GM12878 (cell line): ENCODE measurements at regions not wholly inside any gene's neighbourhood (a gene's known extent, or its start where the extent isn't known, plus 50 kb on each side); places are given as distances from the start of the nearest gene placed in this dataset.

Experiments
- CTCF ChIP-seq, 3 experiments: IDR thresholded peaks in 2 of 3; conservative IDR thresholded peaks in 1 of 3; 2 replicates each; pipeline ENCODE4 v1.5.1; 2011; ENCODE audit warnings: low read depth in 3 of 3, low read length in 3 of 3, mild to moderate bottlenecking in 3 of 3, control low read depth in 2 of 3, moderate library complexity in 2 of 3, inconsistent platforms in 1 of 3, mixed read lengths in 1 of 3; ENCODE audit not compliant: control insufficient read depth in 2 of 3, insufficient read depth in 1 of 3; ENCODE audit errors: extremely low read depth in 1 of 3
- EZH2 ChIP-seq: IDR thresholded peaks from 2 replicates; pipeline ENCODE4 v1.6.1; 2012; ENCODE audit warnings: low read depth, mild to moderate bottlenecking, control low read depth, inconsistent platforms, low read length, borderline replicate concordance; ENCODE audit not compliant: control insufficient read depth
- GABPA ChIP-seq: IDR thresholded peaks from 2 replicates; pipeline ENCODE4 v1.6.1; 2014; ENCODE audit warnings: antibody characterized with exemption, low read depth, mild to moderate bottlenecking, inconsistent platforms
- HCFC1 ChIP-seq: fragments of 150-350 bp; IDR thresholded peaks from 2 replicates; pipeline ENCODE4 v1.6.1; 2014; ENCODE audit warnings: low read length
- POLR2A ChIP-seq: IDR thresholded peaks from 2 replicates; pipeline ENCODE4 v1.6.1; 2011; ENCODE audit warnings: low read depth, mild to moderate bottlenecking, low read length
- SIN3A ChIP-seq: IDR thresholded peaks from 2 replicates; pipeline ENCODE4 v1.6.1; 2012; ENCODE audit warnings: low read depth, low read length, improper control_type of control experiment
- SMAD1 ChIP-seq: fragments of 450-650 bp; IDR thresholded peaks from 2 replicates; pipeline ENCODE4 v1.6.1; 2018; ENCODE audit warnings: mild to moderate bottlenecking, low read depth; ENCODE audit not compliant: partially characterized antibody
- SUPT20H ChIP-seq: IDR thresholded peaks from 2 replicates; pipeline ENCODE4 v1.6.1; 2011; ENCODE audit warnings: low read depth, mild to moderate bottlenecking, low read length, moderate library complexity, borderline replicate concordance; ENCODE audit not compliant: control insufficient read depth
- ZBTB11 ChIP-seq: fragments of 450-650 bp; formaldehyde crosslinking; IDR thresholded peaks from 2 replicates; pipeline ENCODE4 v1.5.0; 2022; ENCODE audit warnings: mild to moderate bottlenecking, missing genetic modification characterization

- no peak for TF ChIP-seq EZH2
- no peak for TF ChIP-seq SIN3A
- TF ChIP-seq SMAD1 = no peak
- TF ChIP-seq GABPA = no peak
- TF ChIP-seq HCFC1 = no peak
- TF ChIP-seq POLR2A = no peak
- no peak for TF ChIP-seq CTCF (IDR thresholded peaks at IDR 0.05 in 2 of 3, conservative IDR thresholded peaks at IDR 0.05 in 1 of 3; ENCODE audit: control insufficient read depth in 2 of 3, extremely low read depth in 1 of 3, insufficient read depth in 1 of 3, low read depth in 3 of 3, low read length in 3 of 3)
- no peak for TF ChIP-seq ZBTB11 (CRISPR knock-in tag)
- no peak for TF ChIP-seq SUPT20H
Observed at GRCh38 chr16:80418517-80419355, 122.1 kb upstream of the DYNLRB2 start.
